GM13976 (cell line): ENCODE measurements at regions not wholly inside any gene's neighbourhood (a gene's known extent, or its start where the extent isn't known, plus 50 kb on each side); places are given as distances from the start of the nearest gene placed in this dataset.

Experiments
- DNase-seq: peaks from one replicate; pipeline ENCODE4 v3.0.0; 2012; ENCODE audit warnings: low spot score
- CTCF ChIP-seq: IDR thresholded peaks from 2 replicates; pipeline ENCODE4 v1.5.1; 2012; ENCODE audit warnings: borderline replicate concordance, mild to moderate bottlenecking; ENCODE audit not compliant: insufficient read depth; ENCODE audit errors: extremely low read depth, missing control alignments, control extremely low read depth
- in situ Hi-C: fragments of 300-500 bp; cut with MboI; formaldehyde crosslinking; loops from one replicate; pipeline ENCODE4 v1.12.0; 2022; ENCODE audit warnings: low sequenced_read_pairs, mixed read lengths, inconsistent platforms; ENCODE audit not compliant: unreplicated experiment

GRCh38 chr5:34505731-34506130, 150.4 kb upstream of the RAI14 start:
- no peak for DNase-seq
- in situ Hi-C loops: no loop called here

GRCh38 chr5:34507933-34508332, 148.2 kb upstream of the RAI14 start:
- in situ Hi-C loops: no loop called here
- DNase-seq: no peak
- TF ChIP-seq CTCF: no peak

More at GRCh38 chr5:34505731-34506130, 150.4 kb upstream of the RAI14 start:
- TF ChIP-seq CTCF: no peak

GRCh38 chr5:34509392-34509791, 146.7 kb upstream of the RAI14 start:
- no peak for TF ChIP-seq CTCF
- no peak for DNase-seq
- in situ Hi-C loops: no loop called here

GRCh38 chr5:34510002-34510401, 146.1 kb upstream of the RAI14 start:
- in situ Hi-C loops: no loop called here
- TF ChIP-seq CTCF: no peak
- no peak for DNase-seq

GRCh38 chr5:34511063-34511462, 145.1 kb upstream of the RAI14 start:
- in situ Hi-C loops: no loop called here
- DNase-seq: no peak
- TF ChIP-seq CTCF: no peak

GRCh38 chr5:34511481-34511880, 144.6 kb upstream of the RAI14 start:
- in situ Hi-C loops: no loop called here
- no peak for TF ChIP-seq CTCF
- no peak for DNase-seq

- in situ Hi-C loops: no loop called here
- TF ChIP-seq CTCF: no peak
Measured at GRCh38 chr5:34511915-34512314, 144.2 kb upstream of the RAI14 start.

More at GRCh38 chr5:34511915-34512314, 144.2 kb upstream of the RAI14 start:
- DNase-seq: no peak
